ENCODE measurements at regions not wholly inside any gene's neighbourhood (a gene's known extent, or its start where the extent isn't known, plus 50 kb on each side); places are given as distances from the start of the nearest gene placed in this dataset.
"Not testable (repeated sequence)": the region's sequence is repeated elsewhere in the genome, so short reads cannot be mapped to it uniquely, and the experiment has no call there.

- TF ChIP-seq POLR2A, CTCF (IDR thresholded peaks at IDR 0.05): not testable (repeated sequence)
Observed at GRCh38 chr1:146838725-146839124, 99.4 kb upstream of the NBPF12 start.
